Ascending aorta (tissue), 2 donors: ENCODE measurements at regions not wholly inside any gene's neighbourhood (a gene's known extent, or its start where the extent isn't known, plus 50 kb on each side); places are given as distances from the start of the nearest gene placed in this dataset.

Source experiments
- DNase-seq, 2 donors: peaks; one replicate each; pipeline ENCODE4 v3.0.0-alpha.2; 2019; ENCODE audit warnings: low spot score in 2 of 2
- H3K27ac ChIP-seq, 2 donors: fragments of 200-600 bp; sonication (generic); one replicate each; pipeline ENCODE4 v1.5.1; 2016 to 2017; ENCODE audit warnings: mild to moderate bottlenecking in 1 of 2
- H3K27me3 ChIP-seq: fragments of 200-600 bp; sonication (generic); one replicate; pipeline ENCODE4 v1.5.1; 2017
- H3K36me3 ChIP-seq, 2 donors: fragments of 200-600 bp; sonication (generic); one replicate each; pipeline ENCODE4 v1.5.1; 2016
- H3K4me1 ChIP-seq, 2 donors: fragments of 200-600 bp; sonication (generic); one replicate each; pipeline ENCODE4 v1.5.1; 2016 to 2017; ENCODE audit warnings: mild to moderate bottlenecking in 1 of 2
- H3K4me3 ChIP-seq, 2 donors: fragments of 200-600 bp; sonication (generic); one replicate each; pipeline ENCODE4 v1.5.1; 2016 to 2017; ENCODE audit warnings: mild to moderate bottlenecking in 1 of 2
- H3K9me3 ChIP-seq, 2 donors: fragments of 200-600 bp; sonication (generic); one replicate each; pipeline ENCODE4 v1.5.1; 2016
- intact Hi-C: fragments of 100-400 bp; cut with DNase I; formaldehyde crosslinking; loops from one replicate; pipeline ENCODE4 v1.15.1; 2023
- TF ChIP-seq, protein P1 (sequence below), 3 experiments: fragments of 200-600 bp in 2 of 3; fragments of 450-650 bp in 1 of 3; sonication (generic) in 2 of 3; IDR thresholded peaks; one replicate each; pipeline ENCODE4 v1.5.1; 2016 to 2019; ENCODE audit warnings: antibody characterized with exemption in 3 of 3, mild to moderate bottlenecking in 1 of 3, moderate library complexity in 1 of 3

DNA sequence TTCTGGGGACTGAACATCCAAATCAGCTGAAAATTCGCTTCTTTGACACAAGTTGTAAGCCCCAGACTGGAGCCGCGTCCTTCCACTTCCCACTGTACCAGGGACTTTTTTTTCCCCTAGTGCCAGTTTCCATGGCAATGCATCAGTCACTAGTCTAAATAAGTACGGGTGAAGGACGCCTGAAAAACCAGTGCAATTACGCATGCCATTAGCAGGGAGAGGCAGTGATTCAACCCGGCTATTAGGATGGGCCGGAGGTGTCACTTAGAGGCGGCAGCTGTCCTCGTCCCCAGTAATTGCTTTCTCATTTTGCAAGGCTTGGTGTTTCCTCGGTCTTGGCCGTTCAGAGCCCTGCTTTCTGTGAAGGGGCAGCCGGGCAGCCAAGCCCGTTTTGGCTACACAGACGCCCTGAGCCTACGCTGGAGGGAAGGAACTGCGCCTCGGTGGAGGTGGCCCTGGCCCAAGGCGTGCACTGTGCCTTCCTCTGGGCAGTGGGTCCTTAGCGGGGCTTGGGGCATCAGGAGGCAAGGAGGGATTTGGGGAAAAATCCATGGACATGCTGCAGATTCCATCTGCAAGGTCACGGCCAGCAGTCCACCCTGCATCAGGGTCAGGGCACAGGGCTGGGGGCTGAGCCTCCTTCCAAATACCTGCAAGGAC lies 319.7 kb downstream of the CTTN start:
- TF ChIP-seq, protein P1, sequence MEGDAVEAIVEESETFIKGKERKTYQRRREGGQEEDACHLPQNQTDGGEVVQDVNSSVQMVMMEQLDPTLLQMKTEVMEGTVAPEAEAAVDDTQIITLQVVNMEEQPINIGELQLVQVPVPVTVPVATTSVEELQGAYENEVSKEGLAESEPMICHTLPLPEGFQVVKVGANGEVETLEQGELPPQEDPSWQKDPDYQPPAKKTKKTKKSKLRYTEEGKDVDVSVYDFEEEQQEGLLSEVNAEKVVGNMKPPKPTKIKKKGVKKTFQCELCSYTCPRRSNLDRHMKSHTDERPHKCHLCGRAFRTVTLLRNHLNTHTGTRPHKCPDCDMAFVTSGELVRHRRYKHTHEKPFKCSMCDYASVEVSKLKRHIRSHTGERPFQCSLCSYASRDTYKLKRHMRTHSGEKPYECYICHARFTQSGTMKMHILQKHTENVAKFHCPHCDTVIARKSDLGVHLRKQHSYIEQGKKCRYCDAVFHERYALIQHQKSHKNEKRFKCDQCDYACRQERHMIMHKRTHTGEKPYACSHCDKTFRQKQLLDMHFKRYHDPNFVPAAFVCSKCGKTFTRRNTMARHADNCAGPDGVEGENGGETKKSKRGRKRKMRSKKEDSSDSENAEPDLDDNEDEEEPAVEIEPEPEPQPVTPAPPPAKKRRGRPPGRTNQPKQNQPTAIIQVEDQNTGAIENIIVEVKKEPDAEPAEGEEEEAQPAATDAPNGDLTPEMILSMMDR (IDR thresholded peaks at IDR 0.05) = no peak
- no peaks in the 10 kb centered on the region for H3K4me1 ChIP-seq
- H3K27me3 ChIP-seq = no peaks in the 10 kb centered on the region
- H3K36me3 ChIP-seq = no peaks in the 10 kb centered on the region
- intact Hi-C loops = no loop called here
- H3K4me3 ChIP-seq = no peak overlapping the region
- no peak overlapping the region for H3K27ac ChIP-seq
- no peak for DNase-seq
- H3K9me3 ChIP-seq = no peaks in the 10 kb centered on the region

DNA sequence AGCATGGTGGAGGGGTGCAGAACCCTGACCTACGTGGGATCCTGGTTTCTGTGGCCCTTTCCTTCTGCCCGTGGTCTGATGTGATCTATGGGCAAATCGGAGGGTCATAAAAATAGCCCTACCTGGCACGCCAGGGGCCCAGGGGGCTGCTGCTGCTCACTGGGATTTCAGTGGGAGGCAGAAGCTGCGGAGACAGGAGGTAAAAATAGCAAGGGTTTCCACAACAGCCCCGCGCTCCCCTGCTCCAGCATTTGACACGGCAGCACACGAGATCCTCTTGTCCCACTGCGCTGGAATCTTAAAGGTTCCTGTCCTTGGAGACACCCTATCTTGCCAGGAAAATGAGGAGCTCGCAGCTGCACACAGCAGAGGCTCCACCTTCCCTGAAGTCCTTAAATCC lies 321.2 kb downstream of the CTTN start:
- TF ChIP-seq, protein P1 (IDR thresholded peaks at IDR 0.05) = no peak
- H3K27me3 ChIP-seq = no peaks in the 10 kb centered on the region
- DNase-seq = no peak

DNA sequence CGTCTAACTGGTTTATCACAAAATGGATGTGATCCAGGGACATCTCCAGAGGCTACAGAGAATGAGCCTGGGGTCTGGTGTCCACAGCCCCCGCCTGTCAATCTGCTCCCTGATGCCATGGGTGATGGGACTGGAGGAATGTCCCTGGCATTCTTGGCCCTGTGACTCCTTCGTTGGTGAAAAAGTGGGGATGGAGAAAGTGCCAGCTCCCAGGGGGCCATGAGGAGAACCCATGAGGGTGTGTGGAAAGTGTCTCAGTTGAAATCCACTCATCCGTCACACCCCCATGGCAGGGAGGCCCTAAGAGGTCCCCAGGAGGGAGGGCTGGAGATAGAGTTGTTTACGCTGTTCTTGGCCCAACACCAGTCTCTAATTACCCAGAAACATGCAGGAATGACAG lies 322.0 kb downstream of the CTTN start:
- no peak overlapping the region for H3K4me3 ChIP-seq
- no peaks in the 10 kb centered on the region for H3K4me1 ChIP-seq
- intact Hi-C loops = no loop called here
- H3K27ac ChIP-seq = no peak overlapping the region
- TF ChIP-seq, protein P1 (IDR thresholded peaks at IDR 0.05) = no peak
- H3K9me3 ChIP-seq = no peaks in the 10 kb centered on the region
- DNase-seq = no peak
- no peaks in the 10 kb centered on the region for H3K27me3 ChIP-seq
- no peaks in the 10 kb centered on the region for H3K36me3 ChIP-seq

More for the DNA sequence above, 321.2 kb downstream of the CTTN start:
- intact Hi-C loops = no loop called here
- Histone ChIP-seq H3K9me3 (no peaks in the 10 kb centered on the region), H3K4me1 (no peaks in the 10 kb centered on the region), H3K36me3 (no peaks in the 10 kb centered on the region), H3K27ac (no peak overlapping the region), H3K4me3 (no peak overlapping the region)

- DNase-seq = no peak
- Histone ChIP-seq H3K27ac (no peak overlapping the region), H3K27me3 (no peaks in the 10 kb centered on the region), H3K4me3 (no peak overlapping the region), H3K9me3 (no peaks in the 10 kb centered on the region), H3K4me1 (no peaks in the 10 kb centered on the region), H3K36me3 (no peaks in the 10 kb centered on the region)
- TF ChIP-seq, protein P1 (IDR thresholded peaks at IDR 0.05) = no peak
- intact Hi-C loops = no loop called here
Measured at GRCh38 chr11:70721006-70721405, 322.7 kb downstream of the CTTN start.

- H3K36me3 ChIP-seq = no peaks in the 10 kb centered on the region
- H3K4me3 ChIP-seq = no peak overlapping the region
- intact Hi-C loops = no loop called here
- no peak overlapping the region for H3K27ac ChIP-seq
- H3K27me3 ChIP-seq = no peaks in the 10 kb centered on the region
- no peaks in the 10 kb centered on the region for H3K9me3 ChIP-seq
- TF ChIP-seq, protein P1 (IDR thresholded peaks at IDR 0.05) = no peak
- no peaks in the 10 kb centered on the region for H3K4me1 ChIP-seq
- DNase-seq = no peak
Measured at GRCh38 chr11:70725278-70725677, 326.9 kb downstream of the CTTN start.

GRCh38 chr11:70725739-70726138 lies 327.4 kb downstream of the CTTN start:
- H3K27ac ChIP-seq = no peak overlapping the region
- no peaks in the 10 kb centered on the region for H3K4me1 ChIP-seq
- H3K4me3 ChIP-seq = no peak overlapping the region
- intact Hi-C loops = no loop called here
- no peaks in the 10 kb centered on the region for H3K27me3 ChIP-seq
- no peak for DNase-seq
- TF ChIP-seq, protein P1 (IDR thresholded peaks at IDR 0.05) = no peak
- no peaks in the 10 kb centered on the region for H3K9me3 ChIP-seq
- H3K36me3 ChIP-seq = no peaks in the 10 kb centered on the region
